Astrocyte (in vitro differentiated cells and primary cell): ENCODE measurements at regions not wholly inside any gene's neighbourhood (a gene's known extent, or its start where the extent isn't known, plus 50 kb on each side); places are given as distances from the start of the nearest gene placed in this dataset.

Experiments
- DNase-seq: peaks from one replicate; pipeline ENCODE4 v3.0.0-alpha.2; 2010; ENCODE audit warnings: low read depth
- FAIRE-seq: peaks from 2 replicates; lab custom pipeline; 2011; peaks lifted over from hg19 to GRCh38; lab: Jason Lieb, UNC
- H2AFZ ChIP-seq: 2 replicates; pipeline ENCODE4 v1.6.0; 2012; ENCODE audit warnings: low read depth, low read length, inconsistent platforms
- H3K27ac ChIP-seq: 2 replicates; pipeline ENCODE4 v1.5.1; 2011; ENCODE audit warnings: low read depth, low read length, inconsistent platforms
- H3K27me3 ChIP-seq: 2 replicates; pipeline ENCODE4 v1.6.0; 2011; ENCODE audit warnings: low read length, inconsistent platforms; ENCODE audit not compliant: insufficient read depth
- H3K36me3 ChIP-seq: 2 replicates; pipeline ENCODE4 v1.5.1; 2011; ENCODE audit warnings: low read length, inconsistent platforms; ENCODE audit not compliant: insufficient read depth
- H3K4me1 ChIP-seq: 2 replicates; pipeline ENCODE4 v1.5.1; 2011; ENCODE audit warnings: low read length, inconsistent platforms; ENCODE audit not compliant: insufficient read depth
- H3K4me2 ChIP-seq: 2 replicates; pipeline ENCODE4 v1.6.0; 2012; ENCODE audit warnings: low read length, inconsistent platforms
- H3K4me3 ChIP-seq: 2 replicates; pipeline ENCODE4 v1.5.1; 2011; ENCODE audit warnings: low read depth, mild to moderate bottlenecking, low read length, inconsistent platforms; ENCODE audit not compliant: insufficient read depth
- H3K79me2 ChIP-seq: 2 replicates; pipeline ENCODE4 v1.6.0; 2012; ENCODE audit warnings: mild to moderate bottlenecking, low read length, inconsistent platforms; ENCODE audit not compliant: insufficient read depth
- H3K9ac ChIP-seq: 2 replicates; pipeline ENCODE4 v1.6.0; 2012; ENCODE audit warnings: mild to moderate bottlenecking, low read length, inconsistent platforms
- H3K9me3 ChIP-seq: 2 replicates; pipeline ENCODE4 v1.5.1; 2012; ENCODE audit warnings: low read depth, mild to moderate bottlenecking, low read length, inconsistent platforms; ENCODE audit not compliant: insufficient read depth
- H4K20me1 ChIP-seq: 2 replicates; pipeline ENCODE4 v1.6.0; 2012; ENCODE audit warnings: low read length, inconsistent platforms; ENCODE audit not compliant: insufficient read depth
- H3K27ac Mint-ChIP-seq: one replicate; pipeline ENCODE4 v1.8.0; 2021; ENCODE audit warnings: mild to moderate bottlenecking, mixed read lengths; ENCODE audit not compliant: unreplicated experiment
- H3K27me3 Mint-ChIP-seq: one replicate; pipeline ENCODE4 v1.8.0; 2021; ENCODE audit warnings: low read depth, mixed read lengths; ENCODE audit not compliant: unreplicated experiment
- H3K36me3 Mint-ChIP-seq: one replicate; pipeline ENCODE4 v1.8.0; 2021; ENCODE audit warnings: low read depth, mixed read lengths; ENCODE audit not compliant: unreplicated experiment
- H3K4me1 Mint-ChIP-seq: one replicate; pipeline ENCODE4 v1.8.0; 2021; ENCODE audit warnings: low read depth, mixed read lengths; ENCODE audit not compliant: unreplicated experiment
- H3K4me3 Mint-ChIP-seq: one replicate; pipeline ENCODE4 v1.8.0; 2021; ENCODE audit warnings: mild to moderate bottlenecking, moderate library complexity, mixed read lengths; ENCODE audit not compliant: unreplicated experiment
- H3K9me3 Mint-ChIP-seq: one replicate; pipeline ENCODE4 v1.8.0; 2021; ENCODE audit warnings: mild to moderate bottlenecking, mixed read lengths; ENCODE audit not compliant: unreplicated experiment
- EZH2 ChIP-seq: IDR thresholded peaks from 2 replicates; pipeline ENCODE4 v1.6.1; 2012; ENCODE audit warnings: mild to moderate bottlenecking, low read length, inconsistent platforms; ENCODE audit not compliant: insufficient read depth
- TF ChIP-seq, protein P1 (sequence below): IDR thresholded peaks from 2 replicates; pipeline ENCODE4 v1.5.1; 2011; ENCODE audit warnings: low read depth, mild to moderate bottlenecking, inconsistent platforms, low read length, moderate library complexity; ENCODE audit not compliant: insufficient read depth

DNA sequence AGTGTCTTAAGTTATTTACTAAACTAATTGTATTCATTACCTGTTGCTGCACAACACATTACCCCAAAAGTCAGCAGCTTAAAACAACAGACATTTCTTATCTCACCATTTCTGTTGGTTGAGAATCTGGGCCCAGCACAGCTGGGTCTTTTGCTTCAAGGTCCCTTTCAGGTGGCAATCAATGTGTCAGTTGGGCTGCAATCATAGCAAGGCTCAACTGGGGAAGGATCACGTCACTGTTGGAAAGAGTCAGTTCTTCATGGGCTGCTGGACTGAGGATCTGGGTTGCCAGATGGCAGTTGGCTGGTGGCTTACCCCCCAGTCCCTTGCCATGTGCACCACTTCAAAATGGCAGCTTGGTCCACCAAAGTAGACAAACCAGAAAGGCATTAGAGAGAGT lies 261.2 kb downstream of the SUCLG1 start:
- Mint-ChIP-seq H3K27ac (no peak overlapping the region), H3K9me3 (peaks cover 8% of the 10 kb centered on the region), H3K4me3 (no peak overlapping the region), H3K36me3 (no peaks in the 10 kb centered on the region), H3K4me1 (no peaks in the 10 kb centered on the region), H3K27me3 (peaks cover 12% of the 10 kb centered on the region)
- no peak for DNase-seq
- no peak for TF ChIP-seq EZH2
- TF ChIP-seq, protein P1, sequence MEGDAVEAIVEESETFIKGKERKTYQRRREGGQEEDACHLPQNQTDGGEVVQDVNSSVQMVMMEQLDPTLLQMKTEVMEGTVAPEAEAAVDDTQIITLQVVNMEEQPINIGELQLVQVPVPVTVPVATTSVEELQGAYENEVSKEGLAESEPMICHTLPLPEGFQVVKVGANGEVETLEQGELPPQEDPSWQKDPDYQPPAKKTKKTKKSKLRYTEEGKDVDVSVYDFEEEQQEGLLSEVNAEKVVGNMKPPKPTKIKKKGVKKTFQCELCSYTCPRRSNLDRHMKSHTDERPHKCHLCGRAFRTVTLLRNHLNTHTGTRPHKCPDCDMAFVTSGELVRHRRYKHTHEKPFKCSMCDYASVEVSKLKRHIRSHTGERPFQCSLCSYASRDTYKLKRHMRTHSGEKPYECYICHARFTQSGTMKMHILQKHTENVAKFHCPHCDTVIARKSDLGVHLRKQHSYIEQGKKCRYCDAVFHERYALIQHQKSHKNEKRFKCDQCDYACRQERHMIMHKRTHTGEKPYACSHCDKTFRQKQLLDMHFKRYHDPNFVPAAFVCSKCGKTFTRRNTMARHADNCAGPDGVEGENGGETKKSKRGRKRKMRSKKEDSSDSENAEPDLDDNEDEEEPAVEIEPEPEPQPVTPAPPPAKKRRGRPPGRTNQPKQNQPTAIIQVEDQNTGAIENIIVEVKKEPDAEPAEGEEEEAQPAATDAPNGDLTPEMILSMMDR = no peak
- Histone ChIP-seq H3K36me3 (no peaks in the 10 kb centered on the region), H3K4me1 (no peaks in the 10 kb centered on the region), H3K9ac (no peak overlapping the region), H3K27me3 (no peaks in the 10 kb centered on the region), H3K79me2 (no peaks in the 10 kb centered on the region), H3K27ac (no peak overlapping the region), H2AFZ (no peak overlapping the region), H4K20me1 (no peaks in the 10 kb centered on the region), H3K4me3 (no peak overlapping the region), H3K9me3 (peaks cover 6% of the 10 kb centered on the region), H3K4me2 (no peak overlapping the region)
- no peak for FAIRE-seq

DNA sequence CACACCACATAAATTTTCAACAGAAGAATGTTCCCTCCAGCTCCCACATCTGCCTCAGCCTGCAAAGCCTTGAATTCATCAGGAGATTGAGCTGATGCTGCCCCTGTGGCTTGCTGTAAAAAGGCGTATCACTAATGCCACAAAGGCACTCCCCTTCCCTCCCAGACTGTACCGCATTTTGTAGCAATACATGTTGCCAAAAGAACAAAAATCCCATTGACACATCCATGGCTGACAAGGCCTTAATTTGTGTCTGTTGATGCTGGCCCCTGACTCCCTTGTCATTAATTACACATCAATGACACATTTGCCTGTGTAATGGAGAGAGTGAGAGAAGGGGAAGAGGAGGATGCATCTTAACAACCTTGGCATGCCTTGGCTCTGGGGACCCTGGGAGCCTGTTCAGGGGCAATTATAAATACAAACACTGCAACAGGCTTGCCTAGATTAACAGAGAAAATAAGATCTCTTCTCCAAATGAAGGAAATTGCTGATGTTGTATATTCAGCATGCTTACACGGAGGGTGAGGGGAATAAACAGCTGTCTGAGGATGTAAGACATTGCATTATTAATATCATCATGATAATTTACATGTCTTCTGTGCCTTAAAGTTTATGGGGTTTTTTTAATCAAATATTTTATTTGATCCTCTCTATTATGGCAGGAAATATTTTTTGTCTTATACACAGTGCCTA lies 264.0 kb downstream of the SUCLG1 start:
- Histone ChIP-seq H3K9me3 (peaks cover 2% of the 10 kb centered on the region), H3K79me2 (no peaks in the 10 kb centered on the region), H4K20me1 (no peaks in the 10 kb centered on the region), H3K9ac (no peak overlapping the region), H3K4me2 (no peak overlapping the region), H2AFZ (no peak overlapping the region), H3K27ac (no peak overlapping the region), H3K27me3 (no peaks in the 10 kb centered on the region), H3K4me1 (no peaks in the 10 kb centered on the region), H3K36me3 (no peaks in the 10 kb centered on the region), H3K4me3 (no peak overlapping the region)
- no peaks in the 10 kb centered on the region for H3K36me3 Mint-ChIP-seq
- DNase-seq (no peak), FAIRE-seq (no peak)
- H3K4me1 Mint-ChIP-seq = no peaks in the 10 kb centered on the region
- peaks cover 8% of the 10 kb centered on the region for H3K27me3 Mint-ChIP-seq
- no peak overlapping the region for H3K27ac Mint-ChIP-seq
- H3K4me3 Mint-ChIP-seq = no peak overlapping the region
- TF ChIP-seq EZH2 = no peak
- TF ChIP-seq, protein P1 = no peak
- peaks cover 6% of the 10 kb centered on the region for H3K9me3 Mint-ChIP-seq

DNA sequence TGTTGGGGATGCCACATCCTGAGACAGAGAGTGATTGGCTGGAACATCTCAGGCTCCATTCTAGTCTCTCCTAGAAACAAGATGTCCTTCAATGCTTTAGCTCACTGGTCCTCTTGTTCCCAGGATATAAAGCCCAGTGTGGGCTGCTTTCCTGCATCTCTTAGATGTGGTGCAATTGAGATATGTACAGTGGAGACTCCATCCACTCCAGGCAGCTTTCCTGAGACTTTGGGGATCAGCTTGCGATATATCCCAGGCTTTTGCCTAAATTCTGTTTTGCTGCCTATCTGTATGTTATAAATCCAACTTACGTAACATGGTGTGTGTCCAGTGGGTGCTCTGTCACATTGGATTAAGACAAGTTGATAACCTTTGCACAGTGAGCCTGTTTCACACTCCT lies 264.9 kb downstream of the SUCLG1 start:
- H3K36me3 Mint-ChIP-seq = no peaks in the 10 kb centered on the region
- Histone ChIP-seq H3K9me3 (peaks cover 2% of the 10 kb centered on the region), H2AFZ (no peak overlapping the region), H3K27ac (no peak overlapping the region), H3K79me2 (no peaks in the 10 kb centered on the region), H3K4me2 (no peak overlapping the region), H3K36me3 (no peaks in the 10 kb centered on the region), H3K4me3 (no peak overlapping the region), H4K20me1 (no peaks in the 10 kb centered on the region), H3K27me3 (no peaks in the 10 kb centered on the region), H3K9ac (no peak overlapping the region), H3K4me1 (no peaks in the 10 kb centered on the region)
- no peak for DNase-seq
- peaks cover 1% of the 10 kb centered on the region for H3K9me3 Mint-ChIP-seq
- FAIRE-seq = no peak
- no peak overlapping the region for H3K27ac Mint-ChIP-seq
- no peak overlapping the region for H3K4me3 Mint-ChIP-seq
- TF ChIP-seq, protein P1 = no peak
- no peak for TF ChIP-seq EZH2
- peaks cover 6% of the 10 kb centered on the region for H3K27me3 Mint-ChIP-seq
- no peaks in the 10 kb centered on the region for H3K4me1 Mint-ChIP-seq
